Liver (tissue), 8 donors: ENCODE measurements at regions not wholly inside any gene's neighbourhood (a gene's known extent, or its start where the extent isn't known, plus 50 kb on each side); places are given as distances from the start of the nearest gene placed in this dataset.

Source experiments
- DNase-seq: peaks from one replicate; pipeline ENCODE4 v3.0.0-alpha.2; 2017; ENCODE audit warnings: low spot score
- H3K27ac ChIP-seq, 2 donors: one replicate each; pipeline ENCODE4 v1.7.0; 2013; ENCODE audit warnings: inconsistent platforms in 2 of 2, low read length in 2 of 2, control low read depth in 1 of 2, low read depth in 1 of 2, mild to moderate bottlenecking in 1 of 2
- H3K27me3 ChIP-seq, 4 donors: one replicate each; pipeline versions ENCODE4 v1.6.1 to v1.7.0; 2013; ENCODE audit warnings: low read length in 3 of 4, inconsistent platforms in 1 of 4, mild to moderate bottlenecking in 1 of 4, moderate library complexity in 1 of 4; ENCODE audit not compliant: control insufficient read depth in 4 of 4, insufficient read depth in 4 of 4
- H3K36me3 ChIP-seq, 4 donors: one replicate each; pipeline versions ENCODE4 v1.6.1 to v1.7.0; 2013; ENCODE audit warnings: low read length in 3 of 4, mild to moderate bottlenecking in 3 of 4, low read depth in 1 of 4, moderate library complexity in 1 of 4; ENCODE audit not compliant: control insufficient read depth in 4 of 4, insufficient read depth in 3 of 4
- H3K4me1 ChIP-seq, 4 donors: one replicate each; pipeline versions ENCODE4 v1.6.1 to v1.7.0; 2013; ENCODE audit warnings: low read length in 3 of 4, mild to moderate bottlenecking in 3 of 4, moderate library complexity in 1 of 4; ENCODE audit not compliant: control insufficient read depth in 4 of 4, insufficient read depth in 4 of 4
- H3K4me3 ChIP-seq, 3 donors: one replicate each; pipeline versions ENCODE4 v1.6.1 to v1.7.0; 2013; ENCODE audit warnings: low read length in 3 of 3, control low read depth in 1 of 3, low read depth in 1 of 3, mild to moderate bottlenecking in 1 of 3
- H3K9ac ChIP-seq, 2 donors: one replicate each; pipeline ENCODE4 v1.7.0; 2013; ENCODE audit warnings: low read length in 2 of 2, mild to moderate bottlenecking in 2 of 2, moderate library complexity in 2 of 2, control low read depth in 1 of 2, low read depth in 1 of 2
- H3K9me3 ChIP-seq, 4 donors: one replicate each; pipeline versions ENCODE4 v1.6.1 to v1.7.0; 2013; ENCODE audit warnings: low read length in 3 of 4; ENCODE audit not compliant: control insufficient read depth in 4 of 4
- EGR1 ChIP-seq, 2 donors: IDR thresholded peaks; 2 replicates each; pipeline ENCODE4 v1.6.1; 2016 to 2018; ENCODE audit warnings: antibody characterized with exemption in 2 of 2, low read depth in 2 of 2
- FOXA1 ChIP-seq: IDR thresholded peaks from 2 replicates; pipeline ENCODE4 v1.6.1; 2016; ENCODE audit warnings: antibody characterized with exemption
- FOXA2 ChIP-seq: IDR thresholded peaks from 2 replicates; pipeline ENCODE4 v1.6.1; 2016; ENCODE audit warnings: antibody characterized with exemption
- GABPA ChIP-seq, 2 donors: IDR thresholded peaks in 1 of 2; conservative IDR thresholded peaks in 1 of 2; 2 replicates each; pipeline ENCODE4 v1.6.1; 2016; ENCODE audit warnings: antibody characterized with exemption in 2 of 2, mild to moderate bottlenecking in 1 of 2, moderate library complexity in 1 of 2
- HNF4A ChIP-seq, 2 donors: conservative IDR thresholded peaks; 2 replicates each; pipeline ENCODE4 v1.6.1; 2016; ENCODE audit warnings: antibody characterized with exemption in 2 of 2, mild to moderate bottlenecking in 2 of 2
- HNF4G ChIP-seq: IDR thresholded peaks from 2 replicates; pipeline ENCODE4 v1.6.1; 2016; ENCODE audit warnings: antibody characterized with exemption
- JUND ChIP-seq, 2 donors: IDR thresholded peaks; 2 replicates each; pipeline ENCODE4 v1.6.1; 2016; ENCODE audit warnings: antibody characterized with exemption in 2 of 2
- NR2F2 ChIP-seq: IDR thresholded peaks from 2 replicates; pipeline ENCODE4 v1.6.1; 2016; ENCODE audit warnings: antibody characterized with exemption
- RAD21 ChIP-seq, 2 donors: IDR thresholded peaks; 2 replicates each; pipeline ENCODE4 v1.6.1; 2016; ENCODE audit warnings: antibody characterized with exemption in 2 of 2, mild to moderate bottlenecking in 2 of 2
- RXRA ChIP-seq, 2 donors: IDR thresholded peaks; 2 replicates each; pipeline ENCODE4 v1.6.1; 2017 to 2018; ENCODE audit warnings: antibody characterized with exemption in 2 of 2, mild to moderate bottlenecking in 1 of 2
- SP1 ChIP-seq: IDR thresholded peaks from 2 replicates; pipeline ENCODE4 v1.6.1; 2018; ENCODE audit warnings: antibody characterized with exemption, mild to moderate bottlenecking
- TAF1 ChIP-seq: conservative IDR thresholded peaks from 2 replicates; pipeline ENCODE4 v1.6.1; 2016; ENCODE audit warnings: antibody characterized with exemption, mild to moderate bottlenecking
- YY1 ChIP-seq: IDR thresholded peaks from 2 replicates; pipeline ENCODE4 v1.6.1; 2016; ENCODE audit warnings: antibody characterized with exemption, mild to moderate bottlenecking
- WGBS: extraction: QIAGEN DNeasy Blood & Tissue Kit; methylation state at CpG from one replicate; pipeline ENCODE4 v1.1.7; 2013; 5-methylcytosine and 5-hydroxymethylcytosine counted together
- TF ChIP-seq, protein P1 (sequence below): fragments of 150-350 bp; IDR thresholded peaks from 2 replicates; pipeline ENCODE4 v1.5.1; 2017; ENCODE audit warnings: improper control_type of control experiment, low read depth, low read length; ENCODE audit not compliant: missing input control
- TF ChIP-seq, protein P2 (sequence below): IDR thresholded peaks from 2 replicates; pipeline ENCODE4 v1.6.1; 2016; ENCODE audit warnings: antibody characterized with exemption
- TF ChIP-seq, protein P3 (sequence below): IDR thresholded peaks from 2 replicates; pipeline ENCODE4 v1.6.1; 2016; ENCODE audit warnings: antibody characterized with exemption
- TF ChIP-seq, protein P4 (sequence below): IDR thresholded peaks from 2 replicates; pipeline ENCODE4 v1.6.1; 2016; ENCODE audit warnings: antibody characterized with exemption
- TF ChIP-seq, protein P5 (sequence below): IDR thresholded peaks from 2 replicates; pipeline ENCODE4 v1.6.1; 2016; ENCODE audit warnings: antibody characterized with exemption, mild to moderate bottlenecking
- donor health status: healthy.
- donor health status: healthy.
- donor health status: healthy.
- donor health status: healthy.
- donor health status: healthy.

DNA sequence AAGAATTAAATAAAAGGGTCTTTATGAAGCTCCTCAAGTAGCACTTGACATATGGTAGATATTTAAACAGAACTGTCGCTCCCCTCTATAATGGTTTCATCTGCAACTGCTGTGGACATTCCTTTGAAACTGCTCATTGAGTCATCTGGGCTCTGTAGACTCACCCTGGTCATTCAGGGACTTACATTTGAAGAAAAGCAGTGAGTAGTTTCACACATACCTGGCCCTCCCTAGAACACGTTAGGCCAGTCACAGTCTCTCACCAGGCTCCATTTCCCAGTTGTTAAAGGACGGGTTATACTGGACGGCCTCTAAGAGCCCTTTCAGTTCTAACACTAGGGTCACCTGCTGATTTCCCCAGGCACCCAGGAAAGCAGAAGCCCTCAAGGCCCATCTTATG, 217.0 kb downstream of the BCL11B start (continued):
- TF ChIP-seq, protein P1, sequence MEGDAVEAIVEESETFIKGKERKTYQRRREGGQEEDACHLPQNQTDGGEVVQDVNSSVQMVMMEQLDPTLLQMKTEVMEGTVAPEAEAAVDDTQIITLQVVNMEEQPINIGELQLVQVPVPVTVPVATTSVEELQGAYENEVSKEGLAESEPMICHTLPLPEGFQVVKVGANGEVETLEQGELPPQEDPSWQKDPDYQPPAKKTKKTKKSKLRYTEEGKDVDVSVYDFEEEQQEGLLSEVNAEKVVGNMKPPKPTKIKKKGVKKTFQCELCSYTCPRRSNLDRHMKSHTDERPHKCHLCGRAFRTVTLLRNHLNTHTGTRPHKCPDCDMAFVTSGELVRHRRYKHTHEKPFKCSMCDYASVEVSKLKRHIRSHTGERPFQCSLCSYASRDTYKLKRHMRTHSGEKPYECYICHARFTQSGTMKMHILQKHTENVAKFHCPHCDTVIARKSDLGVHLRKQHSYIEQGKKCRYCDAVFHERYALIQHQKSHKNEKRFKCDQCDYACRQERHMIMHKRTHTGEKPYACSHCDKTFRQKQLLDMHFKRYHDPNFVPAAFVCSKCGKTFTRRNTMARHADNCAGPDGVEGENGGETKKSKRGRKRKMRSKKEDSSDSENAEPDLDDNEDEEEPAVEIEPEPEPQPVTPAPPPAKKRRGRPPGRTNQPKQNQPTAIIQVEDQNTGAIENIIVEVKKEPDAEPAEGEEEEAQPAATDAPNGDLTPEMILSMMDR = no peak
- no peak for TF ChIP-seq FOXA1
- TF ChIP-seq HNF4A (conservative IDR thresholded peaks at IDR 0.05) = no peak
- no peak for TF ChIP-seq HNF4G
- TF ChIP-seq EGR1 (IDR thresholded peaks at IDR 0.05; ENCODE audit: low read depth in 2 of 2) = no peak
- TF ChIP-seq YY1 = no peak

DNA sequence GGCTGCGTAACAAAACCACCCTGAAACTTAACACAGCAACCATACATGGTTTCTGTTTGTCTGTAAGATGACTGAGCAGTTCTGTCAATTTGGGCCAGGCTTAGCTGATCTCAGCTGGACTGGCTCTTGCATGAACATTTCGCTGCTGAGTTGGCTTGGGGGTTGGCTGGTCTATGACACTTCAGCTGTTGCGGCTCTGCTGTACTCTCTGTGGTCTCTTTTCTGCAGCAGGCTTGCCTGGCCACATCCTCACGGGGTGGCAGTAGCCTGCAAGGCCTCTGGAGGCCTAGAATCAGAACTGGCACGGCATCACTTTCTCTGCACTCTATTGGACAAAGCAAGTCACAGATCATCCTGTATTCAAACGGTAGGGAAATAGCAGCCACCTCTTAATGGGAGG, 216.2 kb downstream of the BCL11B start:
- H3K9me3 ChIP-seq = peaks cover 0 to 6% (median 1%) of the 10 kb centered on the region in 4 donors
- no peak overlapping the region for H3K4me3 ChIP-seq
- WGBS = 72% methylated on average over 6 of the region's 6 CpGs
- no peak for DNase-seq
- TF ChIP-seq HNF4A (conservative IDR thresholded peaks at IDR 0.05) (no peak), TAF1 (no peak), NR2F2 (no peak)
- no peaks in the 10 kb centered on the region for H3K36me3 ChIP-seq
- H3K9ac ChIP-seq = no peak overlapping the region
- no peaks in the 10 kb centered on the region for H3K4me1 ChIP-seq
- H3K27ac ChIP-seq = no peak overlapping the region
- no peaks in the 10 kb centered on the region for H3K27me3 ChIP-seq

DNA sequence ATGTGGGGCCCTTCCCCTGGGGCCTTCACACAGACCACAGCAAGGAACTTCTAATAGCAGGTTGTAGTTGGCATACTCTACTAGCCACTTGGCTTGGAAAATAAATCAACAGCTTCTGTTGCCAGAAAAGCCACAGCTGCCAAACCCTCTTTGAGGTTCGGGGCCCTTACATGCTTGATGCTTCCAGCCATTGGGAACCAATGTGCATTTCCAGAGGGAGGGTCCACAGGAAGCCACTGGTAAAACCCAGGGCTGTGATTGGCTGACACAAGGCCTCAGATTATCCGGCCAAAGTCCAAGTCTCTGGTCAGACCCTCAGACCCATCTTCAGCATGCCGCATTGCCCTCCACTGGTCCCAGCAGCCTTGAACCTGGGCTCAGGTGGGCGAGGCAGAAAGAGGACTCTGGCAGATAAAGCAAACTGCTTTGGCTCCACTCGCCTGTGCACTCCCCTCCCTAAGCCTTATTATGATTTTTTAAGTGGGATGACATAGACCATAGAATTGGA, 214.4 kb downstream of the BCL11B start:
- Histone ChIP-seq H3K4me3 (no peak overlapping the region), H3K4me1 (no peaks in the 10 kb centered on the region), H3K27ac (no peak overlapping the region), H3K9me3 (peaks cover 0 to 3% (median 0%) of the 10 kb centered on the region in 4 donors), H3K27me3 (no peaks in the 10 kb centered on the region), H3K36me3 (no peaks in the 10 kb centered on the region), H3K9ac (no peak overlapping the region)
- DNase-seq = no peak
- WGBS = 81% methylated on average over 5 of the region's 5 CpGs
- TF ChIP-seq FOXA1 (no peak), SP1 (no peak), TAF1 (no peak), RAD21 (IDR thresholded peaks at IDR 0.05) (no peak), NR2F2 (no peak), EGR1 (IDR thresholded peaks at IDR 0.05; ENCODE audit: low read depth in 2 of 2) (no peak), FOXA2 (no peak), YY1 (no peak), GABPA (IDR thresholded peaks at IDR 0.05 in 1 of 2, conservative IDR thresholded peaks at IDR 0.05 in 1 of 2) (no peak), HNF4G (no peak), JUND (IDR thresholded peaks at IDR 0.05) (no peak), RXRA (IDR thresholded peaks at IDR 0.05) (no peak), HNF4A (conservative IDR thresholded peaks at IDR 0.05) (no peak)
- TF ChIP-seq, protein P1 = no peak
- TF ChIP-seq, protein P2, sequence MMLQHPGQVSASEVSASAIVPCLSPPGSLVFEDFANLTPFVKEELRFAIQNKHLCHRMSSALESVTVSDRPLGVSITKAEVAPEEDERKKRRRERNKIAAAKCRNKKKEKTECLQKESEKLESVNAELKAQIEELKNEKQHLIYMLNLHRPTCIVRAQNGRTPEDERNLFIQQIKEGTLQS = no peak
- TF ChIP-seq, protein P3, sequence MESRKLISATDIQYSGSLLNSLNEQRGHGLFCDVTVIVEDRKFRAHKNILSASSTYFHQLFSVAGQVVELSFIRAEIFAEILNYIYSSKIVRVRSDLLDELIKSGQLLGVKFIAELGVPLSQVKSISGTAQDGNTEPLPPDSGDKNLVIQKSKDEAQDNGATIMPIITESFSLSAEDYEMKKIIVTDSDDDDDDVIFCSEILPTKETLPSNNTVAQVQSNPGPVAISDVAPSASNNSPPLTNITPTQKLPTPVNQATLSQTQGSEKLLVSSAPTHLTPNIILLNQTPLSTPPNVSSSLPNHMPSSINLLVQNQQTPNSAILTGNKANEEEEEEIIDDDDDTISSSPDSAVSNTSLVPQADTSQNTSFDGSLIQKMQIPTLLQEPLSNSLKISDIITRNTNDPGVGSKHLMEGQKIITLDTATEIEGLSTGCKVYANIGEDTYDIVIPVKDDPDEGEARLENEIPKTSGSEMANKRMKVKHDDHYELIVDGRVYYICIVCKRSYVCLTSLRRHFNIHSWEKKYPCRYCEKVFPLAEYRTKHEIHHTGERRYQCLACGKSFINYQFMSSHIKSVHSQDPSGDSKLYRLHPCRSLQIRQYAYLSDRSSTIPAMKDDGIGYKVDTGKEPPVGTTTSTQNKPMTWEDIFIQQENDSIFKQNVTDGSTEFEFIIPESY = no peak
- TF ChIP-seq, protein P4, sequence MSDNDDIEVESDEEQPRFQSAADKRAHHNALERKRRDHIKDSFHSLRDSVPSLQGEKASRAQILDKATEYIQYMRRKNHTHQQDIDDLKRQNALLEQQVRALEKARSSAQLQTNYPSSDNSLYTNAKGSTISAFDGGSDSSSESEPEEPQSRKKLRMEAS = no peak
- TF ChIP-seq, protein P5, sequence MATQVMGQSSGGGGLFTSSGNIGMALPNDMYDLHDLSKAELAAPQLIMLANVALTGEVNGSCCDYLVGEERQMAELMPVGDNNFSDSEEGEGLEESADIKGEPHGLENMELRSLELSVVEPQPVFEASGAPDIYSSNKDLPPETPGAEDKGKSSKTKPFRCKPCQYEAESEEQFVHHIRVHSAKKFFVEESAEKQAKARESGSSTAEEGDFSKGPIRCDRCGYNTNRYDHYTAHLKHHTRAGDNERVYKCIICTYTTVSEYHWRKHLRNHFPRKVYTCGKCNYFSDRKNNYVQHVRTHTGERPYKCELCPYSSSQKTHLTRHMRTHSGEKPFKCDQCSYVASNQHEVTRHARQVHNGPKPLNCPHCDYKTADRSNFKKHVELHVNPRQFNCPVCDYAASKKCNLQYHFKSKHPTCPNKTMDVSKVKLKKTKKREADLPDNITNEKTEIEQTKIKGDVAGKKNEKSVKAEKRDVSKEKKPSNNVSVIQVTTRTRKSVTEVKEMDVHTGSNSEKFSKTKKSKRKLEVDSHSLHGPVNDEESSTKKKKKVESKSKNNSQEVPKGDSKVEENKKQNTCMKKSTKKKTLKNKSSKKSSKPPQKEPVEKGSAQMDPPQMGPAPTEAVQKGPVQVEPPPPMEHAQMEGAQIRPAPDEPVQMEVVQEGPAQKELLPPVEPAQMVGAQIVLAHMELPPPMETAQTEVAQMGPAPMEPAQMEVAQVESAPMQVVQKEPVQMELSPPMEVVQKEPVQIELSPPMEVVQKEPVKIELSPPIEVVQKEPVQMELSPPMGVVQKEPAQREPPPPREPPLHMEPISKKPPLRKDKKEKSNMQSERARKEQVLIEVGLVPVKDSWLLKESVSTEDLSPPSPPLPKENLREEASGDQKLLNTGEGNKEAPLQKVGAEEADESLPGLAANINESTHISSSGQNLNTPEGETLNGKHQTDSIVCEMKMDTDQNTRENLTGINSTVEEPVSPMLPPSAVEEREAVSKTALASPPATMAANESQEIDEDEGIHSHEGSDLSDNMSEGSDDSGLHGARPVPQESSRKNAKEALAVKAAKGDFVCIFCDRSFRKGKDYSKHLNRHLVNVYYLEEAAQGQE = no peak
